ENCODE measurements at regions not wholly inside any gene's neighbourhood (a gene's known extent, or its start where the extent isn't known, plus 50 kb on each side); places are given as distances from the start of the nearest gene placed in this dataset.

DNA sequence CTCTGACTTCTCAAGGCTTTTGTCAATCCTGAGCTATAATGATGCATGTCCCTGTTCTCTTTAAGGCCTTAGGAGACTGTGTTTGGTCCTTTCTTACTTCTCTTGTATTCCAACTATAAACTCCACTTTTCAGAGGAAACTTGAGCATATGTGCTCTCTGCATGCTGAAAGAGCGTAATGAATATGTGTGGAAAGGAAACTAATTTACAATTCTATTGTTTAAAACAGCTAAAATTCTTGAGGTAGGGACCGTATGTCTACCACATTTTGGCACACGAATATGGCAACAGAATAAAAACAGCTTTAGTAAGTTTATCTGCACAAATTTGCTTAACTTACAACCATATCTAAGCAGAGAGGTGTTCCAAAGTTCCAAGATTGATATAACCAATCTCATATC, 242.0 kb upstream of the DCBLD2 start:
- Histone ChIP-seq H3K9me2 (ENCODE audit: insufficient read depth, low read length) (no peaks in the 10 kb centered on the region), H3K4me3 (ENCODE audit: low read length) (no peak overlapping the region), H3K9ac (ENCODE audit: low read length) (no peak overlapping the region), H4K20me1 (ENCODE audit: insufficient read depth) (no peaks in the 10 kb centered on the region), H3K79me2 (replicated peaks; ENCODE audit: insufficient read depth, low read length) (no peaks in the 10 kb centered on the region), H3K4me2 (ENCODE audit: low read length) (no peak overlapping the region), H2AFZ (ENCODE audit: low read depth, low read length) (no peak overlapping the region), H3F3A (ENCODE audit: insufficient read depth, low read length, poor library complexity, severe bottlenecking) (no peaks in the 10 kb centered on the region), H3K9me3 (ENCODE audit: low read length) (no peaks in the 10 kb centered on the region), H3K27me3 (ENCODE audit: insufficient read depth, low read depth, low read length) (no peaks in the 10 kb centered on the region), H3K27ac (ENCODE audit: low read length) (no peak overlapping the region), H3K36me3 (ENCODE audit: insufficient read depth, low read length) (no peaks in the 10 kb centered on the region)
- TF ChIP-seq EZH2 (IDR thresholded peaks at IDR 0.05; ENCODE audit: borderline replicate concordance, insufficient read depth, low read length, poor library complexity, severe bottlenecking) (no peak), MXI1 (conservative IDR thresholded peaks at IDR 0.05; ENCODE audit: poor library complexity, severe bottlenecking) (no peak), POLR2AphosphoS5 (IDR thresholded peaks at IDR 0.05) (no peak)
- TF ChIP-seq, protein P1, sequence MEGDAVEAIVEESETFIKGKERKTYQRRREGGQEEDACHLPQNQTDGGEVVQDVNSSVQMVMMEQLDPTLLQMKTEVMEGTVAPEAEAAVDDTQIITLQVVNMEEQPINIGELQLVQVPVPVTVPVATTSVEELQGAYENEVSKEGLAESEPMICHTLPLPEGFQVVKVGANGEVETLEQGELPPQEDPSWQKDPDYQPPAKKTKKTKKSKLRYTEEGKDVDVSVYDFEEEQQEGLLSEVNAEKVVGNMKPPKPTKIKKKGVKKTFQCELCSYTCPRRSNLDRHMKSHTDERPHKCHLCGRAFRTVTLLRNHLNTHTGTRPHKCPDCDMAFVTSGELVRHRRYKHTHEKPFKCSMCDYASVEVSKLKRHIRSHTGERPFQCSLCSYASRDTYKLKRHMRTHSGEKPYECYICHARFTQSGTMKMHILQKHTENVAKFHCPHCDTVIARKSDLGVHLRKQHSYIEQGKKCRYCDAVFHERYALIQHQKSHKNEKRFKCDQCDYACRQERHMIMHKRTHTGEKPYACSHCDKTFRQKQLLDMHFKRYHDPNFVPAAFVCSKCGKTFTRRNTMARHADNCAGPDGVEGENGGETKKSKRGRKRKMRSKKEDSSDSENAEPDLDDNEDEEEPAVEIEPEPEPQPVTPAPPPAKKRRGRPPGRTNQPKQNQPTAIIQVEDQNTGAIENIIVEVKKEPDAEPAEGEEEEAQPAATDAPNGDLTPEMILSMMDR (IDR thresholded peaks at IDR 0.05; ENCODE audit: poor library complexity, severe bottlenecking), result no peak

DNA sequence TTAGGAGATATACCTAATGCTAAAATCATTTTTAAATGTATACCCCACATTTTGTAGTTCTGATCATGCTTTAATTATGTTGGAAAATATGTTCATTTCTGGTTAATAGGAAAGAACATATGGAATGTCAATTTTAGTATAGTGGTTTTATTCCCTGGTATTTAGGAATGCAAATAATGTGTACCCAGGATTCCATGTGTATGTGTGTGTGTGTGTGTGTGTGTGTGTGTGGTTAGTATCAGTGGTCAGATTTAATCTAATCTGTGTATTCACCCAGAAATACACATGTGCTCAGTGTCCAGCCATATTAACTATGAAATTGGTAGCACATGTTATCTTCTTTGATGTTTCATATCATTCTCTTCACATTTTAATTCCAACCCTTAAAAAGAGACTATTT, 233.5 kb upstream of the DCBLD2 start:
- Histone ChIP-seq H3K4me3 (ENCODE audit: low read length) (no peak overlapping the region), H3K9me3 (ENCODE audit: low read length) (no peaks in the 10 kb centered on the region), H3K27ac (ENCODE audit: low read length) (no peak overlapping the region), H2AFZ (ENCODE audit: low read depth, low read length) (no peak overlapping the region), H3K4me2 (ENCODE audit: low read length) (no peak overlapping the region), H3K79me2 (replicated peaks; ENCODE audit: insufficient read depth, low read length) (no peaks in the 10 kb centered on the region), H4K20me1 (ENCODE audit: insufficient read depth) (no peaks in the 10 kb centered on the region), H3F3A (ENCODE audit: insufficient read depth, low read length, poor library complexity, severe bottlenecking) (no peaks in the 10 kb centered on the region), H3K27me3 (ENCODE audit: insufficient read depth, low read depth, low read length) (no peaks in the 10 kb centered on the region), H3K9ac (ENCODE audit: low read length) (no peak overlapping the region), H3K9me2 (ENCODE audit: insufficient read depth, low read length) (no peaks in the 10 kb centered on the region), H3K36me3 (ENCODE audit: insufficient read depth, low read length) (no peaks in the 10 kb centered on the region)
- TF ChIP-seq EZH2 (IDR thresholded peaks at IDR 0.05; ENCODE audit: borderline replicate concordance, insufficient read depth, low read length, poor library complexity, severe bottlenecking), result no peak
- TF ChIP-seq POLR2AphosphoS5 (IDR thresholded peaks at IDR 0.05), result no peak
- no peak for TF ChIP-seq TAF1 (IDR thresholded peaks at IDR 0.05; ENCODE audit: low read depth)
- no peak for TF ChIP-seq MXI1 (conservative IDR thresholded peaks at IDR 0.05; ENCODE audit: poor library complexity, severe bottlenecking)
- TF ChIP-seq, protein P1 (IDR thresholded peaks at IDR 0.05; ENCODE audit: poor library complexity, severe bottlenecking), result no peak

DNA sequence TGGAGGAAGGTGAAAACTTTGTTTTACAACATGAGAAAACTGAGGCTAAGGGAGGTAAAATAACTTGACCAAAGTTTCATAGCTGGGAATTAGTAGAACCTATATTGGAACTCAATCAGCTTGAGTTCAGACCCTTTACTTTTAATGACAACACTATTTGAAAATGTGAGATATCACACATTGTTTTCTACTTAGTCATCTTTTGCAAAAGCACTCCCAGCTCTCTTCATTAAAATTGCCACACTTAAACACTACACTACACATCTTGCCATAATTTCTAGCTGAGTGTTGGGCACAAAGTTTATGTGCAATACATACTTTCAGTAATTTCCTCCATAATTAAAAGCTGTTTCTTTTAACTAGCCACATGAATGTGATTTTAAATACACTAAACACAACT, 230.4 kb upstream of the DCBLD2 start:
- H3K9me2 ChIP-seq (ENCODE audit: insufficient read depth, low read length), result no peaks in the 10 kb centered on the region
- H2AFZ ChIP-seq (ENCODE audit: low read depth, low read length), result no peak overlapping the region
- H3F3A ChIP-seq (ENCODE audit: insufficient read depth, low read length, poor library complexity, severe bottlenecking), result no peaks in the 10 kb centered on the region
- no peak overlapping the region for H3K9ac ChIP-seq (ENCODE audit: low read length)
- no peak overlapping the region for H3K4me2 ChIP-seq (ENCODE audit: low read length)
- no peak overlapping the region for H3K27ac ChIP-seq (ENCODE audit: low read length)
- H3K9me3 ChIP-seq (ENCODE audit: low read length), result no peaks in the 10 kb centered on the region
- no peaks in the 10 kb centered on the region for H3K36me3 ChIP-seq (ENCODE audit: insufficient read depth, low read length)
- no peaks in the 10 kb centered on the region for H4K20me1 ChIP-seq (ENCODE audit: insufficient read depth)
- TF ChIP-seq MXI1 (conservative IDR thresholded peaks at IDR 0.05; ENCODE audit: poor library complexity, severe bottlenecking) (no peak), EZH2 (IDR thresholded peaks at IDR 0.05; ENCODE audit: borderline replicate concordance, insufficient read depth, low read length, poor library complexity, severe bottlenecking) (no peak), TAF1 (IDR thresholded peaks at IDR 0.05; ENCODE audit: low read depth) (no peak)
- TF ChIP-seq, protein P2, sequence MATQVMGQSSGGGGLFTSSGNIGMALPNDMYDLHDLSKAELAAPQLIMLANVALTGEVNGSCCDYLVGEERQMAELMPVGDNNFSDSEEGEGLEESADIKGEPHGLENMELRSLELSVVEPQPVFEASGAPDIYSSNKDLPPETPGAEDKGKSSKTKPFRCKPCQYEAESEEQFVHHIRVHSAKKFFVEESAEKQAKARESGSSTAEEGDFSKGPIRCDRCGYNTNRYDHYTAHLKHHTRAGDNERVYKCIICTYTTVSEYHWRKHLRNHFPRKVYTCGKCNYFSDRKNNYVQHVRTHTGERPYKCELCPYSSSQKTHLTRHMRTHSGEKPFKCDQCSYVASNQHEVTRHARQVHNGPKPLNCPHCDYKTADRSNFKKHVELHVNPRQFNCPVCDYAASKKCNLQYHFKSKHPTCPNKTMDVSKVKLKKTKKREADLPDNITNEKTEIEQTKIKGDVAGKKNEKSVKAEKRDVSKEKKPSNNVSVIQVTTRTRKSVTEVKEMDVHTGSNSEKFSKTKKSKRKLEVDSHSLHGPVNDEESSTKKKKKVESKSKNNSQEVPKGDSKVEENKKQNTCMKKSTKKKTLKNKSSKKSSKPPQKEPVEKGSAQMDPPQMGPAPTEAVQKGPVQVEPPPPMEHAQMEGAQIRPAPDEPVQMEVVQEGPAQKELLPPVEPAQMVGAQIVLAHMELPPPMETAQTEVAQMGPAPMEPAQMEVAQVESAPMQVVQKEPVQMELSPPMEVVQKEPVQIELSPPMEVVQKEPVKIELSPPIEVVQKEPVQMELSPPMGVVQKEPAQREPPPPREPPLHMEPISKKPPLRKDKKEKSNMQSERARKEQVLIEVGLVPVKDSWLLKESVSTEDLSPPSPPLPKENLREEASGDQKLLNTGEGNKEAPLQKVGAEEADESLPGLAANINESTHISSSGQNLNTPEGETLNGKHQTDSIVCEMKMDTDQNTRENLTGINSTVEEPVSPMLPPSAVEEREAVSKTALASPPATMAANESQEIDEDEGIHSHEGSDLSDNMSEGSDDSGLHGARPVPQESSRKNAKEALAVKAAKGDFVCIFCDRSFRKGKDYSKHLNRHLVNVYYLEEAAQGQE (IDR thresholded peaks at IDR 0.05; ENCODE audit: borderline replicate concordance), result no peak
- TF ChIP-seq, protein P1 (IDR thresholded peaks at IDR 0.05; ENCODE audit: poor library complexity, severe bottlenecking), result no peak
- H3K79me2 ChIP-seq (replicated peaks; ENCODE audit: insufficient read depth, low read length), result no peaks in the 10 kb centered on the region
- no peaks in the 10 kb centered on the region for H3K27me3 ChIP-seq (ENCODE audit: insufficient read depth, low read depth, low read length)
- H3K4me3 ChIP-seq (ENCODE audit: low read length), result no peak overlapping the region

Data from neural cell (in vitro differentiated cells).